Upper lobe of left lung (tissue), 4 donors: ENCODE measurements at regions not wholly inside any gene's neighbourhood (a gene's known extent, or its start where the extent isn't known, plus 50 kb on each side); places are given as distances from the start of the nearest gene placed in this dataset.

Experiments
- CTCF ChIP-seq, 6 experiments: fragments of 450-650 bp in 4 of 6; fragments of 200-600 bp in 2 of 6; sonication (generic) in 2 of 6; IDR thresholded peaks; one replicate each; pipeline ENCODE4 v1.5.1; 2016 to 2019; ENCODE audit warnings: antibody characterized with exemption in 6 of 6
- EP300 ChIP-seq, 4 donors: sonication (generic); formaldehyde crosslinking; IDR thresholded peaks; one replicate each; pipeline ENCODE4 v1.5.1; 2017; ENCODE audit warnings: antibody characterized with exemption in 4 of 4, control low read depth in 2 of 4

GRCh38 chr2:198376677-198377076 is 572.3 kb downstream of the PLCL1 start:
- TF ChIP-seq EP300 (IDR thresholded peaks at IDR 0.05) (no peak), CTCF (IDR thresholded peaks at IDR 0.05) (no peak)
